ENCODE measurements at regions not wholly inside any gene's neighbourhood (a gene's known extent, or its start where the extent isn't known, plus 50 kb on each side); places are given as distances from the start of the nearest gene placed in this dataset.

DNA sequence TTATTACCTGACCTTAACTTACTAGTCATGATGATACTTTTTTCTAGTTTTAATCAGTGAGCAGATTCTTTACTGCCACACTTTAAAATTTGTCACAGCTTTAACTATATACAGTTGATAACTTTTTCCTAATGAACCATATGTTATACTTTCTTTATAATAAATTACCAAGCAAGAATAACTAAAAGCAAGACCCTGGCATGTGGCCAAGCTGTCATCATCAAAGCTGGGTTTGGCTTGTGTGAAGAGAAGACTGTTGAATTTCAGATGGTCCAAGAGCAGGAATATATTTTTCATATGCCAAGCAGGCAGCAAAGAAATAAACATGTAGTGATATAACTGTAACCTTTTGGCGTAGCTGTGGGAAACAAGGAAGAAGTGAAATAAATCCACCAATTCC is 93.5 kb downstream of the PUS7L start:
- DNase-seq = no peak

DNA sequence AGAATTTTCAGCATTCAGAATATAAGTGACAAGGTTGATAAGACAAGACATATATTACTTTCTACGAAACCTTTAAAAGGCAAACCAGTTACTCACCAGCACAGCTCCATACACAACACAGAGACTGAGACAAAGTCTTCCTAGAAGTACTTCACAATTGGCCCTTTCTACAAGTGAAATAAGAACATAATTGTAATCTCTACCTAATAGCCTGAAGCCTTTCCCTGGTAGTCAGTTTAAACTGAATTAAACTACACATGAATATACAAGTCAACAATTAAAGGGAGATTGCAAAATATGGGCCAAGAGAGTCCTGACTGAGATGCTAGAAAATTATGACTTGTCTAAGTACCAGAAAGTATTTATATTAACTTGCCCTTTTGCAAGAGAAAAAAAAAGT is 95.9 kb downstream of the PUS7L start:
- no peak for DNase-seq

DNA sequence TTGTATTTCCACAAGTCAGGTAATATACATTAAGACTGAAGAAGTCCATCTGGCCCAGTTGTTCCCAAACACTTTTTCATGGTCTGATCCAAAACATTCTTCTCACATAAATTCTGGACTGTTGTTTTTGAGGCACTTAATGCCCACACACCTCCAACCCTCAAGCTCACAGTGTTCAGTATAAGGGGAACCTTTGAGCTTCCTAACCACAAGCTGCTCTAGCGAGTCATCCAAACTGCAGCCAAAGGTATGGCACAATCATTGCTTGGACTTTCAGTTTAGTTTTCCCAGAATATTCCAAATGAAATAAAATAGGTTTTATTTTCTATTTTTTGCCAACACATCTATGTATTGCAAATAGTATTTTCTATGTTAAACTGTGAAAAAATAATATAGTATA is 103.0 kb downstream of the PUS7L start:
- DNase-seq = no peak

DNA sequence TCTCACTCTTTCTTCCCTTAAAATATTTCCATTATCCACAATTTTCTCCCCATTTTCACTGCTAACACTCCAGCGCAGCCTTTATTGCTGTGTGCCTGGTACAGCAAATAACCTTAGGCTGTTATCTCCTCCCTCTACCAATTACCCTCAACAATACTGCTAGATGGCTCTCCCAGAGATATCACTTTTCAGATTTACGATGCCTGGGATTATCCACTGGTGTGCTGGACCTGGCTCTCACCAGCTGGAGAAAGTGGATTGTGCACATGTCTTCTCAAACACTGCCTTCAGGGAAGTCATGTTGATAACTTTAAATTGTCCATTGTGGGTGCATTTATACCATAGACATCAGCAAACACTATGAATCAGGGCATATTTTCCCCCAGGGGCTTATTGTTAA is 101.9 kb upstream of the ADAMTS20 start:
- no peak for DNase-seq

DNA sequence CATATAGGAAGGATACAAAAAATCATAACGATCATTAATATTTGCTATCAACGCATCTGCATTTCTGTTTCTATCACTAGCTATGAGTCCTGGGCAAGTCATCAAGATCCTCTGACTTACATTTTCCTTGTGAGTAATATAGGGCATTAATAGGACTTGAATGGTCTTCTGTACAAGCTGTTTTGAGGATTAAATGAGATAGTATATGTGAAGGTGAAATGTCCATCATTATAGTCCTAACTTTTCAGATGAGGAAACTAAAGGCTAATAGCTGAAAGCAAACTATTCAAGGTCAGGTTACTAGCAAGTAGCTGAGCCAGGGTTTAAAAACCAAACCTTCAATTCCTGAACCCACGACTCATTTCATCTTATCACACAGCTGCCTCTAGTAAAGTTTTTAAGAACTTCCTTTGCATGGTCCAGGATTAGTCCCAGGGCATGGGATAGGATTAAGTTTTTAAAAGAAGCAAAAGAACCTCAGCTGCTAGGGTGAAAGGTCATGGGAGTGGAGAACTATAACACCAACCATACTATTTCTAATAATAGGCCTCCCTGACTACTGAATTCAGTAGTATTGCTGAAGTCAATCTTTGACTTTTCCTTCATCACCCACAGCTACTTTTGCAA is 101.4 kb upstream of the ADAMTS20 start:
- DNase-seq = no peak

DNA sequence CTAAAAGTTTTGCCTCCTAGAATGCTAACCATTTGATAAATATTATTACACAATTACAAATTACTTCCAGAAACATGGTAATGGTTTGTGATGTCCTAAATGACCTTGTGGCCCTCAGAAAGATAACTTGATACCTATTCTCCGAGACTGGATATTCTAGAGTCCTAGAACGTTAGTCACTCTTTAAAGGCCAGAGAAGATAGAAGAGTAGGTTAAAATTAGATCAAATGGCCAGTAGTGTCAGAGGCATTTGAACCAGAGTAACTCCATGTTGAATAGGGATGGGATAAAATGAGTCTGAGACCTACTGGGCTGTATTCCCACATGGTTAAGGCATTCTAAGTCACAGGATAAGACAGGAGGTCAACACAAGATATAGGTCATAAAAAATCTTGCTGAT is 96.6 kb upstream of the ADAMTS20 start:
- DNase-seq = no peak

DNA sequence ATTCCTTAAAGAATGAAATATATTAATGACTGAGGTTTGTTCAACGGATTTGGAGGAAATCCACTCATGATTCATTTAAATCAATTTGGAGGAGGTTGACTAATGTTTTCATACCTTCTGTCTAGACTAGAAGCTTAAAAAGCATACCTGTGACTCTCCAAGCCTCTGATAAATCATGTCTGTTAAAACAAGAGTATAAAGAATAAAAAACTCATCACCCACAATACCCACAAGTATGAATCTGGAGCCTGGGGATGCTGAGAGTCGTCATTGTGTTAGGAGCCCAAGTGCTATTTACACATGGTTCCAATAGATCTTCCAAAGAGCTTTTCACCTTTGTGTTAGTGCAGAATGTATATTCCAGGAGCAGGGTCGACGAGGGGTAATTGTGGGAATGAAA is 86.8 kb upstream of the ADAMTS20 start:
- peak; percentile 55 for DNase-seq

DNA sequence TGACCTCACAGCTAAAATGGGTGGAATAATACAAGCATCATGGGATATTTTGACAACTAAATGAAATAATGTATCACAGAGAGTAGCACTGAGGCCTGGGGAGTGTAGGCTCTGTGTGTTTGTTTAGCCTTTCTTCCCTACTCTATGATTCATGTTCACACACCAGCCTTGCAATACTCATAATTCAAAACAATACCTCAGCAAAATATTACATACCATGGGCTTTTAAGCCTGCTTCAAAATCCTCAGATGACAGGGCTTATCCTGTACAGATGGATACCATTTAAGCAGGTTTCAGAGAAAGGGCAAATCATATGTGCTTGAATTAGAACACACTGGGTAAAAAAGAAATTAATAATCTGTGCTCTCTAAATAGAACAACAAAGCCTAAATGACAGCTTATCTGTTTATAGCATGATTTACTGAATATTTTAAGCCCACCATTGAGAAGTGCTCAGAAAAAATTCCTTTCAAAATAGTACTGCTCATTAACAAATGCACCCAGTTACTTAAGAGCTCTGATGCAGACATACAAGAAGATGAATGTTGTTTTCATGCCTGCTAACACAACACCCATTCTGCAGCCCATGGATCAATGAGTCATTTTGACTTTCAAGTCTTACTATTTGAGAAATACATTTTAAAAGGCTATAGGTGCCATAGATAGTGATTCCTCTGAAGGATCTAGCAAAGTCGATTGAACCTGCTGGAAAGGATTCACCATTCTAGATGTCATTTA is 84.9 kb upstream of the ADAMTS20 start:
- no peak for DNase-seq

DNA sequence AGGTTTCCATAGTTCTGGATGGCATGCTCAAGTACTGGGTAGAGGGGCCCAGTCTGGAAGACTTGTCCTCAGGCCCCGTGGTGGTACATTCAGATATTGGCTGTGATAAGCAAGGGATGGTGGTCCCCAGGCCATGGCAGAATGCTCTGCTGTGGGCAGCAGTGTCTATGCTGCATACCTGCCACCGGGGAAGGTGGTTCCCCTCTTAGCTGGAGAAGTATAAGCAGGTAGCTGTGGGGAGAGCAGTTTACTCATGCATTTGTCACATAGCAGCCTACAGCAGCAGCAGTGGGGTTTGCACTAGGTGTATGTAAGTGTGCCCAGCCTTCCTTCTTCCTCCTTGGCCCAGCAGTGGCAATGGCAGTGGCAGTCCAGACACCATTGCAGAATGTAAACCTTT is 69.3 kb upstream of the ADAMTS20 start:
- no peak for DNase-seq

DNA sequence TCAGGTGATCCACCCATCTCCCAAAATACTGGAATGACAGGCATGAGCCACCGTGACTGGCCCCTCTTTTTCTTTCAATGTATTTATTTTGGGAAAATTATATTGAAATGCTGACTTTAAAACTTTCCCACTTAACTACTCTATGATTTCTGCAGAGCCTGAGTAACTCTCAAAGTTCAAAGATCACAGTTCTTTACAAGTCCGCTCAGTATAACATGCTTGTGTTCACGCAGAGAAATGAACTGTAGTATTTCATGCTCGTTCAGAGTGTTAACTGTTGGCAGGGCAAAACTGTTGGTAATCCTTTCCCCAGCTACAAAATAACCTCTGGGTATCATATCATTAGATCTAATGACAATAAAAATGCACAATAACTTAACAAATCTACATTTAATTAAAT is 50.7 kb upstream of the ADAMTS20 start:
- DNase-seq = no peak
